Stomach (tissue), 8 donors: ENCODE measurements at regions not wholly inside any gene's neighbourhood (a gene's known extent, or its start where the extent isn't known, plus 50 kb on each side); places are given as distances from the start of the nearest gene placed in this dataset.

Source experiments
- DNase-seq, 2 donors: peaks; one replicate each; pipeline versions ENCODE4 v3.0.0 to v3.0.0-alpha.2; 2013 to 2019
- H3K27ac ChIP-seq, 5 donors: fragments of 200-600 bp in 4 of 5; sonication (generic) in 4 of 5; one replicate each; pipeline ENCODE4 v1.5.1; 2013 to 2019; ENCODE audit warnings: mild to moderate bottlenecking in 1 of 5, moderate library complexity in 1 of 5
- H3K27me3 ChIP-seq, 3 donors: fragments of 200-600 bp; sonication (generic); one replicate each; pipeline ENCODE4 v1.5.1; 2017 to 2019; ENCODE audit warnings: mixed run types in 1 of 3
- H3K36me3 ChIP-seq, 4 donors: fragments of 200-600 bp; sonication (generic); 1 replicate in 3 of 4; 2 replicates in 1 of 4; pipeline ENCODE4 v1.5.1; 2016 to 2019
- H3K4me1 ChIP-seq, 4 donors: fragments of 200-600 bp; sonication (generic); one replicate each; pipeline ENCODE4 v1.5.1; 2016 to 2019
- H3K4me3 ChIP-seq, 4 donors: fragments of 200-600 bp; sonication (generic) in 3 of 4; one replicate each; pipeline ENCODE4 v1.5.1; 2016 to 2019; ENCODE audit warnings: mild to moderate bottlenecking in 1 of 4
- H3K9me3 ChIP-seq, 4 donors: fragments of 200-600 bp; sonication (generic); one replicate each; pipeline ENCODE4 v1.5.1; 2016 to 2019
- CTCF ChIP-seq, 7 experiments: fragments of 450-650 bp in 4 of 7; fragments of 200-600 bp in 3 of 7; sonication (generic) in 3 of 7; IDR thresholded peaks; one replicate each; pipeline ENCODE4 v1.5.1; 2016 to 2019; ENCODE audit warnings: antibody characterized with exemption in 7 of 7, control low read depth in 2 of 7, mild to moderate bottlenecking in 1 of 7
- EP300 ChIP-seq: sonication (generic); formaldehyde crosslinking; IDR thresholded peaks from one replicate; pipeline ENCODE4 v1.6.1; 2017; ENCODE audit warnings: antibody characterized with exemption
- POLR2A ChIP-seq, 4 donors: fragments of 450-650 bp; IDR thresholded peaks; one replicate each; pipeline ENCODE4 v1.6.1; 2016; ENCODE audit warnings: antibody characterized with exemption in 4 of 4, control low read depth in 2 of 4, mild to moderate bottlenecking in 1 of 4, moderate library complexity in 1 of 4
- POLR2AphosphoS5 ChIP-seq, 3 donors: sonication (generic); formaldehyde crosslinking; IDR thresholded peaks; one replicate each; pipeline ENCODE4 v1.6.1; 2016; ENCODE audit warnings: antibody characterized with exemption in 3 of 3
- WGBS, 5 donors: extraction: QIAGEN DNeasy Blood & Tissue Kit in 3 of 5; methylation state at CpG; one replicate each; pipeline versions ENCODE4 v1.1.5 to v1.1.7; 2013 to 2018; 5-methylcytosine and 5-hydroxymethylcytosine counted together
- intact Hi-C: fragments of 100-400 bp; cut with DNase I; formaldehyde crosslinking; loops from one replicate; pipeline ENCODE4 v1.15.1; 2023; ENCODE audit warnings: low total_unique reads
- donor health status: healthy with polysubstance abuse.
- donor health status: Bipolar disorder and iron deficiency.
- donor health status: healthy.

GRCh38 chr16:35532576-35532975, 2073.2 kb downstream of the TP53TG3F start:
- Histone ChIP-seq H3K4me3 (no peak overlapping the region), H3K27ac (no peak overlapping the region), H3K36me3 (no peaks in the 10 kb centered on the region), H3K9me3 (peaks cover 0 to 28% (median 19%) of the 10 kb centered on the region in 4 donors), H3K27me3 (no peaks in the 10 kb centered on the region), H3K4me1 (no peaks in the 10 kb centered on the region)
- DNase-seq: no peak
- 74 to 83% (median 77%) methylated on average over 4 of the region's 4 CpGs for WGBS, 5 donors
- intact Hi-C loops: no loop called here
- no peak for TF ChIP-seq EP300
- TF ChIP-seq CTCF (IDR thresholded peaks at IDR 0.05): no peak
- no peak for TF ChIP-seq POLR2A (IDR thresholded peaks at IDR 0.05)
- TF ChIP-seq POLR2AphosphoS5 (IDR thresholded peaks at IDR 0.05): no peak

DNA sequence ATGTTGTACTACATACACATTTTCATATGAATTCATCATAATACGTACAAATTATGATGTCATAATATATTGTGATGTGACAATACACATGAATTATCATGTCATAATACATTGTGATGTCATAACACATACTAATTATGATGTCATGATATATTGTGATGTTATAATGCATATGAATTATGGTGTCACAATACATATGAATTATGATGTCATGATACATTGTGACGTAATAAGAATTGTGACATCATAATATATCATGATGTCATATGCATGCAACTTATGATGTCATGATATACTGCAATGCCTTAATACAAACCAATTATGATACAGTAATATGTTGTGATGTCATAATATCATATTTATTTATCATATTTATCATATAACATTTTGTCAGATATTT, 2074.3 kb downstream of the TP53TG3F start:
- H3K4me3 ChIP-seq: no peak overlapping the region
- peaks cover 0 to 25% (median 21%) of the 10 kb centered on the region in 4 donors for H3K9me3 ChIP-seq
- TF ChIP-seq POLR2AphosphoS5 (IDR thresholded peaks at IDR 0.05) (no peak), CTCF (IDR thresholded peaks at IDR 0.05) (no peak), POLR2A (IDR thresholded peaks at IDR 0.05) (no peak), EP300 (no peak)
- no peaks in the 10 kb centered on the region for H3K27me3 ChIP-seq
- DNase-seq: no peak
- no peaks in the 10 kb centered on the region for H3K36me3 ChIP-seq
- H3K4me1 ChIP-seq: no peaks in the 10 kb centered on the region
- 55 to 76% (median 74%) methylated on average over 2 of the region's 2 CpGs for WGBS, 5 donors
- intact Hi-C loops: no loop called here
- no peak overlapping the region for H3K27ac ChIP-seq

DNA sequence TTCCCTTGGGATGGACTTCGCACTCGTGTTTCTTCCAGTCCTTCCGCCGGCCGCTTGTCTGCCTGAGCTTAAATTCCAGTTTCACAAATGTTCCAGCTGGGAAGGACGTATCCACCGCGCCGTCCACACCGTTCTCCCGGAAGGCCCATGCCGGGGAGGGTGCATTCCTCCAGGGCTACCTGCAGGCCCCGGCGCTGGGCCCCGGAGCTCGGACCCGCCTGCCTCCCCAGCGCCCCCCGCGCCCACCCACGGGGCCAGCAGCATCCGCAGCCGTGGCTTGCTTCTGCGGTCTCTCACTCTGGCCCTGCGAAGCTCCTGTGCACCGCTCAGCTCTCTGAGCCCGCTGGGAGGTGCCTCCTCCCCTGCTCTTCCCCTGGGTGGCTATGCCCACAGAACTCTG, 2084.1 kb downstream of the TP53TG3F start:
- intact Hi-C loops: no loop called here
- H3K36me3 ChIP-seq: no peaks in the 10 kb centered on the region
- H3K4me1 ChIP-seq: no peaks in the 10 kb centered on the region
- H3K9me3 ChIP-seq: peaks cover 0 to 27% (median 15%) of the 10 kb centered on the region in 4 donors
- no peaks in the 10 kb centered on the region for H3K27me3 ChIP-seq
- TF ChIP-seq POLR2AphosphoS5 (IDR thresholded peaks at IDR 0.05) (no peak), EP300 (no peak), POLR2A (IDR thresholded peaks at IDR 0.05) (no peak), CTCF (IDR thresholded peaks at IDR 0.05) (no peak)
- no peak for DNase-seq
- WGBS, 5 donors: 80 to 85% (median 82%) methylated on average over 25 to 27 of the region's 27 CpGs
- no peak overlapping the region for H3K27ac ChIP-seq
- H3K4me3 ChIP-seq: no peak overlapping the region

DNA sequence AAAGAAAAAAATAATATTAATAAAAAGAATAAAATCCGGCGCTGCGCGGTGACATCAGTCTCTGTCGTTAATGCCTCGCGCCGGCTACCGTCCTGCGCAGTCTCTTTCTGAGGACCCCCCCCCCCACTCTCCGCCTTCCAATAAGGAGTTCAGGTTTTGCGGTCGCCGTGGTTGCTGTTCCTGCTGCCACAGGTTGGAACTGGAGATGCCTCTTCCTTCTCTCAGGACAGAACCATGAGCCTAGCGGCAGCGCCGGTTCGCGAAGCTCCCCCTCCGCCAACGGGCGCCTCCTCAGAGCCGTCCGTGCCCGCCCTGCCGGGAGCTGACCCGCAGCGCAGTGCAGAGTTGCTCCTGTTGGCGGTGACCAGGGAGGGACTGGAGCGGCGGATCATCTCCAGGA, 2093.4 kb downstream of the TP53TG3F start:
- no peaks in the 10 kb centered on the region for H3K4me1 ChIP-seq
- intact Hi-C loops: loop anchor here (10.0 kb wide), 1 partner anchor 52 kb away; no protein-coding TSS in a partner anchor
- H3K27ac ChIP-seq: no peak overlapping the region
- WGBS, 5 donors: 45 to 63% (median 55%) methylated on average over 30 to 31 of the region's 31 CpGs
- H3K4me3 ChIP-seq: no peak overlapping the region
- H3K9me3 ChIP-seq: peaks cover 0 to 15% (median 12%) of the 10 kb centered on the region in 4 donors
- DNase-seq: no peak
- peaks cover 0 to 5% (median 0%) of the 10 kb centered on the region in 3 donors for H3K27me3 ChIP-seq
- no peaks in the 10 kb centered on the region for H3K36me3 ChIP-seq
- TF ChIP-seq POLR2A (IDR thresholded peaks at IDR 0.05) (no peak), POLR2AphosphoS5 (IDR thresholded peaks at IDR 0.05) (no peak), EP300 (no peak), CTCF (IDR thresholded peaks at IDR 0.05) (no peak)
